ENCODE measurements at regions not wholly inside any gene's neighbourhood (a gene's known extent, or its start where the extent isn't known, plus 50 kb on each side); places are given as distances from the start of the nearest gene placed in this dataset.

- no peak for TF ChIP-seq CTCF (IDR thresholded peaks at IDR 0.05; ENCODE audit: control extremely low read depth, extremely low read depth, low read depth, missing control alignments)
- POLR2A ChIA-PET: no interaction called here
- CTCF ChIA-PET: no interaction called here
- DNase-seq (ENCODE audit: extremely low spot score): no peak
Observed at GRCh38 chr10:10196701-10197100, 821.0 kb upstream of the CELF2 start.

- POLR2A ChIA-PET: no interaction called here
- CTCF ChIA-PET: interaction anchor here (1.2 kb wide), 1 partner anchor 13 kb away, joined by 3 read pairs; no protein-coding TSS in a partner anchor
- TF ChIP-seq CTCF (IDR thresholded peaks at IDR 0.05; ENCODE audit: control extremely low read depth, extremely low read depth, low read depth, missing control alignments): no peak
- no peak for DNase-seq (ENCODE audit: extremely low spot score)
Observed at GRCh38 chr10:10197423-10197822, 820.2 kb upstream of the CELF2 start.

- CTCF ChIA-PET: interaction anchor here (1.2 kb wide), 1 partner anchor 13 kb away, joined by 3 read pairs; no protein-coding TSS in a partner anchor
- TF ChIP-seq CTCF (IDR thresholded peaks at IDR 0.05; ENCODE audit: control extremely low read depth, extremely low read depth, low read depth, missing control alignments): no peak
- POLR2A ChIA-PET: no interaction called here
- DNase-seq (ENCODE audit: extremely low spot score): no peak
Observed at GRCh38 chr10:10198363-10198762, 819.3 kb upstream of the CELF2 start.

- CTCF ChIA-PET: no interaction called here
Observed at GRCh38 chr10:10204415-10204814, 813.3 kb upstream of the CELF2 start.

GRCh38 chr10:10205906-10206305 lies 811.8 kb upstream of the CELF2 start:
- ChIA-PET CTCF (no interaction called here), POLR2A (no interaction called here)
- no peak for TF ChIP-seq CTCF (IDR thresholded peaks at IDR 0.05; ENCODE audit: control extremely low read depth, extremely low read depth, low read depth, missing control alignments)
- DNase-seq (ENCODE audit: extremely low spot score): no peak

More at GRCh38 chr10:10204415-10204814, 813.3 kb upstream of the CELF2 start:
- no peak for TF ChIP-seq CTCF (IDR thresholded peaks at IDR 0.05; ENCODE audit: control extremely low read depth, extremely low read depth, low read depth, missing control alignments)
- no peak for DNase-seq (ENCODE audit: extremely low spot score)
- POLR2A ChIA-PET: no interaction called here

GRCh38 chr10:10207538-10207937 lies 810.1 kb upstream of the CELF2 start:
- TF ChIP-seq CTCF (IDR thresholded peaks at IDR 0.05; ENCODE audit: control extremely low read depth, extremely low read depth, low read depth, missing control alignments): no peak
- ChIA-PET POLR2A (no interaction called here), CTCF (no interaction called here)
- DNase-seq (ENCODE audit: extremely low spot score): no peak

- no peak for TF ChIP-seq CTCF (IDR thresholded peaks at IDR 0.05; ENCODE audit: control extremely low read depth, extremely low read depth, low read depth, missing control alignments)
- POLR2A ChIA-PET: no interaction called here
- CTCF ChIA-PET: no interaction called here
- DNase-seq (ENCODE audit: extremely low spot score): no peak
Observed at GRCh38 chr10:10208196-10208595, 809.5 kb upstream of the CELF2 start.
